ENCODE measurements at regions not wholly inside any gene's neighbourhood (a gene's known extent, or its start where the extent isn't known, plus 50 kb on each side); places are given as distances from the start of the nearest gene placed in this dataset.

DNA sequence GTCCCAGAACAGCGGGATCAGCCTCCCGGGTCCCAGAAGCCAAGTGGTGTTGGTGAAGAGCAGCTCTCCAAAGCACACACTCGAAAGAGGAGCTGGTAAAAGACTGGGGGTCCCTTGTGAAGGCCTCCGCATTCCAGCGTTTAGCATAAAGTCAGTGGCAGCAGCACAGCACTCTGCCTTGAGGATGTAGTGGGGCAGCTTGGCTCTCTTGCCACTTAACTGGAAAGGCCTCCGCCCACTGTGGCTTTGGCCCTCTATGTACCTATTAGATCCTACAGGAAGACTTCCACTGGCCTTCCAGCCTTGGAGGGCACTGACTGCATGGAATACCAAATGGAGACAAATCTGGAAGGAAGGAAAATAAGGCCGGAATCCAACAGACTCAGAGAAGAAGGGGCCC lies 1455.3 kb downstream of the BRD1 start:
- no peaks in the 10 kb centered on the region for H3K9me3 ChIP-seq
- H3K4me1 ChIP-seq (ENCODE audit: control insufficient read depth in 1 of 2, extremely low read depth in 1 of 2, insufficient read depth in 2 of 2, low read length in 2 of 2), result no peaks in the 10 kb centered on the region
- no peaks in the 10 kb centered on the region for H3K4me1 Mint-ChIP-seq
- no peak overlapping the region for H3K4me3 Mint-ChIP-seq
- 65% methylated on average over 5 of the region's 7 CpGs for WGBS (ENCODE audit: insufficient coverage)
- ATAC-seq (replicated peaks in 1 of 4), result no peak
- H3K4me3 ChIP-seq (ENCODE audit: control insufficient read depth in 1 of 2, extremely low read depth in 1 of 2, low read length in 1 of 2), result no peak overlapping the region
- H3K27me3 ChIP-seq (replicated peaks in 1 of 2; ENCODE audit: control insufficient read depth in 2 of 2, extremely low read depth in 1 of 2, insufficient read depth in 2 of 2, low read length in 1 of 2), result peaks cover 0 to 20% of the 10 kb centered on the region in 2 experiments
- ChIA-PET POLR2A (no interaction called here), CTCF (no interaction called here)
- H3K36me3 Mint-ChIP-seq, result no peaks in the 10 kb centered on the region
- DNase-seq, result no peak
- no peaks in the 10 kb centered on the region for H3K9me3 Mint-ChIP-seq
- no peaks in the 10 kb centered on the region for H3K36me3 ChIP-seq (ENCODE audit: control insufficient read depth in 2 of 2, extremely low read depth in 1 of 2, insufficient read depth in 1 of 2, low read length in 1 of 2)
- H3K27ac ChIP-seq (ENCODE audit: low read length), result no peak overlapping the region
- H3K27me3 Mint-ChIP-seq, result peaks cover 5 to 13% of the 10 kb centered on the region in 2 donors
- H3K27ac Mint-ChIP-seq, result no peak overlapping the region

DNA sequence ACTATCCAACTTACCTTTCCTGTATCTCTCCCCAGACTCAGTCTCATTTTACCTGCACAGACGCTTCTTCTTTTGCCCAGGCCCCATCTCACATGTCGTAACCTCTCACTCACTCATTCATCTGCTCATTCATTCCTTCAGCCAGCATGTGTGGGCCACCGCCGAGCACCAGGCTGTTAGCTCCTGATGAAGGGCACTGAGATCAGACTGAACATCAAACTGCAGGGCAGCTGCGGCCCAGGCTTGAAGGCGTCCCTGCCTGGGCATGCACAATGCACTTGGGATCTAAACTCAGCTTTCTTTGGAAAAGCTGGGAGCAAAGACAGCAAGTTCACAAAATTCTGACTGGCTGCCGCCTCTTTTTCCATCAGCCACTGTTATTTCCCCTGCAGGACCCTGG lies 1456.3 kb downstream of the BRD1 start:
- CTCF ChIA-PET, result no interaction called here
- Histone ChIP-seq H3K27me3 (replicated peaks in 1 of 2; ENCODE audit: control insufficient read depth in 2 of 2, extremely low read depth in 1 of 2, insufficient read depth in 2 of 2, low read length in 1 of 2) (peaks cover 0 to 20% of the 10 kb centered on the region in 2 experiments), H3K36me3 (ENCODE audit: control insufficient read depth in 2 of 2, extremely low read depth in 1 of 2, insufficient read depth in 1 of 2, low read length in 1 of 2) (no peaks in the 10 kb centered on the region), H3K9me3 (no peaks in the 10 kb centered on the region), H3K27ac (ENCODE audit: low read length) (no peak overlapping the region), H3K4me3 (ENCODE audit: control insufficient read depth in 1 of 2, extremely low read depth in 1 of 2, low read length in 1 of 2) (no peak overlapping the region), H3K4me1 (ENCODE audit: control insufficient read depth in 1 of 2, extremely low read depth in 1 of 2, insufficient read depth in 2 of 2, low read length in 2 of 2) (no peaks in the 10 kb centered on the region)
- Mint-ChIP-seq H3K4me3 (no peak overlapping the region), H3K27me3 (peaks cover 5 to 9% of the 10 kb centered on the region in 2 donors), H3K9me3 (no peaks in the 10 kb centered on the region), H3K36me3 (no peaks in the 10 kb centered on the region), H3K27ac (no peak overlapping the region), H3K4me1 (no peaks in the 10 kb centered on the region)
- no peak for DNase-seq
- POLR2A ChIA-PET, result no interaction called here
- ATAC-seq (replicated peaks in 1 of 4), result no peak
- WGBS (ENCODE audit: insufficient coverage), result 82% methylated on average over 7 of the region's 7 CpGs

DNA sequence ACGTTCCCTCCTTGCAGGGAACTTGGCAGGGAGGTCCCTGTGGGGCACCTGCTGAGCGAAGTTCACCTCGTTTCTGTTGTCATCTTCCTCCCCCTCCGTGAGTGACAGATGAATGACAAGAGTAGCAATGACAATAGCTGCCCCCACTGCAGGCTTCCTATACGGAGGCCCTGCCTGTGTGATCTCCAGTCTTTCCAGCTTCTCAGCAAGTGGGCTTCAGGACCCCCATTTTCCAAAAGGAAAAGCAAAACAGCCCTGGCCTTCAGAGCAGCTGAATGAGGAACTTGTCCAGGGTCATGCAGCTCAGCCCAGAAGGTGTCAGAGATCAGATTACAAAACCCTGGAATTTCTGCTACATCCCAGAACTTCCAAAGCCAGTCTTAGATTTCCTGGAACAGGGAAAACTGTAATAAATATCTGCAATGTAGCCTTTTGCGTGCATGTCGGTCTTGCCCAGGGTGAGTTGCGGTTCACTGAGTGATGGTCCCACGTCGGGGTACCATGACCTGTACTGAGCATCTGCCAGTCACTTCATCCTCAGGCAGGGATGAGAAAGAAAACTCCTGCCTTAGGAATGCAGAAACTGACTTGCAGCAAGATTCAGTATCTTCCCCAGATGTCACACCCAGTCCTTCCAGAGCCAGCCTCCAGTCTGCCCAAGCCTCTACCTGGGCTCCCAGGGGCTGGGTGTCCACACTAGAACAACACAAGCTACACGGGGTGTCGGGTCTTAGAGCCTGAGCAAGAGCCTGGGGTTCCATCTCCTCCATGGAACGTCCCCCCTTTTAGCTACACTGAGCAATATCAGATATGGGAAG lies 1457.0 kb downstream of the BRD1 start:
- WGBS (ENCODE audit: insufficient coverage), result 62% methylated on average over 10 of the region's 13 CpGs
- Histone ChIP-seq H3K27ac (ENCODE audit: low read length) (no peak overlapping the region), H3K4me3 (ENCODE audit: control insufficient read depth in 1 of 2, extremely low read depth in 1 of 2, low read length in 1 of 2) (no peak overlapping the region), H3K4me1 (ENCODE audit: control insufficient read depth in 1 of 2, extremely low read depth in 1 of 2, insufficient read depth in 2 of 2, low read length in 2 of 2) (no peaks in the 10 kb centered on the region), H3K27me3 (replicated peaks in 1 of 2; ENCODE audit: control insufficient read depth in 2 of 2, extremely low read depth in 1 of 2, insufficient read depth in 2 of 2, low read length in 1 of 2) (peaks cover 0 to 20% of the 10 kb centered on the region in 2 experiments), H3K36me3 (ENCODE audit: control insufficient read depth in 2 of 2, extremely low read depth in 1 of 2, insufficient read depth in 1 of 2, low read length in 1 of 2) (no peaks in the 10 kb centered on the region), H3K9me3 (no peaks in the 10 kb centered on the region)
- ChIA-PET POLR2A (no interaction called here), CTCF (no interaction called here)
- H3K4me1 Mint-ChIP-seq, result no peaks in the 10 kb centered on the region
- H3K4me3 Mint-ChIP-seq, result no peak overlapping the region
- H3K27ac Mint-ChIP-seq, result no peak overlapping the region
- H3K9me3 Mint-ChIP-seq, result no peaks in the 10 kb centered on the region
- H3K36me3 Mint-ChIP-seq, result no peaks in the 10 kb centered on the region
- ATAC-seq (replicated peaks in 1 of 4), result no peak
- no peak for DNase-seq
- peaks cover 5 to 9% of the 10 kb centered on the region in 2 donors for H3K27me3 Mint-ChIP-seq

DNA sequence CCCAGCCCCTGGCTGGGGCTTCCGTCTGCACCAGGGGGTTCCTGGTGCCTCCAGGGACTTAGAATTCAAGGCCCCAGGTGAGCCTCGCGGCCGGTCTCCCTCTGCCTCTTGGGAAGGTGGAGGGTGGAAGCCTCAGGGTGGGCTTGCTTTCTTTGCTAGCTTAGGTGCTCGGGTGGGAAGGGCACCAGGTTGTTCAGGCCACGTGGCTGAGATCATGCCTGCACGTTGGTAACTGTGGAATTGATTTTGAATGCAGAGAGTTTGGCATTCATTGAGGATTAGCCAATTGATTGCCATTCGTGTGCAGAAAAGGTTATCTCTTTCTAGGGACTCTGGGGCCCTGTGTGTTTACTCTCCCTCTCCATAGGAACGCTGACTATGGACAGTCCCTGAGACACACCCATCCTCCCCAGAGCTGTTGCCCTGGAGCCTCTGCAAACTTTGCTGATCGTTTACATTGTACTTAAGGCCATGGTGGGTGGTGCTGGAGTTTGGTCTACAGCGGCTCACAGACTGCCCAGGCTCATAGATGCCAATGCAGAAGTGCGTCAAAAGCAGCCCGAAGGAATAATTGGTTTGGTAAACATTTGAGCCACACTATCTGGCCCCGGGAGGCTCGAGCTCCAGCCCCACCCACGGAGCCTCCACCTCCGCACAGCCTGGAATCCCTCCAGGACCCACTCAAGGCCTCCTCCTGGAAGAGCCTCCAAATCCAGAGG lies 1457.7 kb downstream of the BRD1 start:
- ATAC-seq (replicated peaks in 1 of 4), result no peak
- H3K27me3 ChIP-seq (replicated peaks in 1 of 2; ENCODE audit: control insufficient read depth in 2 of 2, extremely low read depth in 1 of 2, insufficient read depth in 2 of 2, low read length in 1 of 2), result peaks cover 0 to 20% of the 10 kb centered on the region in 2 experiments
- no peak overlapping the region for H3K4me3 ChIP-seq (ENCODE audit: control insufficient read depth in 1 of 2, extremely low read depth in 1 of 2, low read length in 1 of 2)
- H3K36me3 ChIP-seq (ENCODE audit: control insufficient read depth in 2 of 2, extremely low read depth in 1 of 2, insufficient read depth in 1 of 2, low read length in 1 of 2), result no peaks in the 10 kb centered on the region
- no peak overlapping the region for H3K27ac ChIP-seq (ENCODE audit: low read length)
- DNase-seq, result no peak
- peaks cover 5 to 9% of the 10 kb centered on the region in 2 donors for H3K27me3 Mint-ChIP-seq
- H3K9me3 Mint-ChIP-seq, result no peaks in the 10 kb centered on the region
- ChIA-PET CTCF (no interaction called here), POLR2A (no interaction called here)
- H3K36me3 Mint-ChIP-seq, result no peaks in the 10 kb centered on the region
- WGBS (ENCODE audit: insufficient coverage), result 54% methylated on average over 13 of the region's 17 CpGs
- no peaks in the 10 kb centered on the region for H3K4me1 Mint-ChIP-seq
- H3K4me3 Mint-ChIP-seq, result no peak overlapping the region
- H3K9me3 ChIP-seq, result no peaks in the 10 kb centered on the region
- H3K27ac Mint-ChIP-seq, result no peak overlapping the region
- no peaks in the 10 kb centered on the region for H3K4me1 ChIP-seq (ENCODE audit: control insufficient read depth in 1 of 2, extremely low read depth in 1 of 2, insufficient read depth in 2 of 2, low read length in 2 of 2)

DNA sequence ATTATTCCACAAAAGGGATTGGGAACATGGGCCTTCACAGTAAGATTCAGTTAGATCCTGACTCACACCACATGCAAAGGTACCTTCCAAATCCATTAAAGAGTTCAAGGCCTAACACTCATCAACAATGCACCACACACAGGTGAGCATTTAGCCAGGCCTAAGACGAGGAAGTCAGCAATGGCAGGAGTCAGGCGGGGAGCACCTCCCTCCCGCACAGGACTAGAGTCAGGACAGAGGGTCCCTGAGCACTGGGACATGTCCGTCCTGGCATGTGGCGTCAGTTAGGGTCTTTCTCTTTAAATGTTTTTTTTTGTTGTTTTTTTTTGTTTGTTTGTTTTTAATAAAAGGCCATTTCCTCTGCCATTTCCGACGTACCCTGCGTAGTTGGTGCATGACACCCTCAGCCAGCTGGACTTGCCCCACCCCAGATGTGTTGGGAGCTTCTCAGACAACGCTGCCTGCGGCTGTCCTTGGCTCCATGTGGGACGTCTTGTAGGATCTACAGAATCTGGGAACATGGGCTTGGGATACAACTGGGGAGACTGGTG lies 1458.6 kb downstream of the BRD1 start:
- ChIA-PET POLR2A (no interaction called here), CTCF (no interaction called here)
- Histone ChIP-seq H3K27me3 (replicated peaks in 1 of 2; ENCODE audit: control insufficient read depth in 2 of 2, extremely low read depth in 1 of 2, insufficient read depth in 2 of 2, low read length in 1 of 2) (peaks cover 0 to 20% of the 10 kb centered on the region in 2 experiments), H3K27ac (ENCODE audit: low read length) (no peak overlapping the region), H3K4me1 (ENCODE audit: control insufficient read depth in 1 of 2, extremely low read depth in 1 of 2, insufficient read depth in 2 of 2, low read length in 2 of 2) (no peaks in the 10 kb centered on the region), H3K9me3 (no peaks in the 10 kb centered on the region), H3K36me3 (ENCODE audit: control insufficient read depth in 2 of 2, extremely low read depth in 1 of 2, insufficient read depth in 1 of 2, low read length in 1 of 2) (no peaks in the 10 kb centered on the region), H3K4me3 (ENCODE audit: control insufficient read depth in 1 of 2, extremely low read depth in 1 of 2, low read length in 1 of 2) (no peak overlapping the region)
- no peaks in the 10 kb centered on the region for H3K4me1 Mint-ChIP-seq
- no peak overlapping the region for H3K4me3 Mint-ChIP-seq
- 66% methylated on average over 5 of the region's 11 CpGs for WGBS (ENCODE audit: insufficient coverage)
- H3K27me3 Mint-ChIP-seq, result peaks cover 2 to 5% of the 10 kb centered on the region in 2 donors
- no peak overlapping the region for H3K27ac Mint-ChIP-seq
- DNase-seq (no peak), ATAC-seq (replicated peaks in 1 of 4) (no peak)
- H3K9me3 Mint-ChIP-seq, result no peaks in the 10 kb centered on the region
- H3K36me3 Mint-ChIP-seq, result no peaks in the 10 kb centered on the region

DNA sequence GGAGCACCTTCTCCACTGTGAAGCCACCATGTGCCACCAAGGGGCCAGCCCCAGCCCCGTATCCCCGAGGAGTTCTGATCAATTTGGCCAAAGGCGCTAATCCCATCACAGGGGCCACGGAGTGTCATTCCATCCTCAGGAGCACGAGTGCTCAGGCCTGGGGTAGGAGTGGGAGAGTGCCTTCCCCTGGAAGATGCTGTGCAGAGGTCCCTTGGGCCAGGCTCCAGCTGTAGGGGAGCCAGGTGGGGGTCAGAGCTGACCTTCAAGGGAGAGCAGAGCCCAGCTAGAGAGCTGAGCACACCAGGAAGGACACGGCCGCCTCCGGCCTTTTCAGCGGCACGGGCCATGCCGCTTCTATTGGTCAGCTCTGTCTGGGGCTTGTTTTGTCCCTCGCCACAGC lies 1459.9 kb downstream of the BRD1 start:
- ChIA-PET CTCF (no interaction called here), POLR2A (no interaction called here)
- Histone ChIP-seq H3K4me1 (ENCODE audit: control insufficient read depth in 1 of 2, extremely low read depth in 1 of 2, insufficient read depth in 2 of 2, low read length in 2 of 2) (no peaks in the 10 kb centered on the region), H3K9me3 (no peaks in the 10 kb centered on the region), H3K4me3 (ENCODE audit: control insufficient read depth in 1 of 2, extremely low read depth in 1 of 2, low read length in 1 of 2) (no peak overlapping the region), H3K27ac (ENCODE audit: low read length) (no peak overlapping the region), H3K27me3 (replicated peaks in 1 of 2; ENCODE audit: control insufficient read depth in 2 of 2, extremely low read depth in 1 of 2, insufficient read depth in 2 of 2, low read length in 1 of 2) (peaks cover 0 to 17% of the 10 kb centered on the region in 2 experiments), H3K36me3 (ENCODE audit: control insufficient read depth in 2 of 2, extremely low read depth in 1 of 2, insufficient read depth in 1 of 2, low read length in 1 of 2) (no peaks in the 10 kb centered on the region)
- Mint-ChIP-seq H3K27ac (no peak overlapping the region), H3K9me3 (no peaks in the 10 kb centered on the region), H3K4me3 (no peak overlapping the region), H3K36me3 (no peaks in the 10 kb centered on the region), H3K27me3 (peaks cover 0 to 3% of the 10 kb centered on the region in 2 donors), H3K4me1 (no peaks in the 10 kb centered on the region)
- ATAC-seq (replicated peaks in 1 of 4) (no peak), DNase-seq (no peak)
- 84% methylated on average over 10 of the region's 12 CpGs for WGBS (ENCODE audit: insufficient coverage)

Measured in T-cell (primary cell).